Loucy (cell line): ENCODE measurements at regions not wholly inside any gene's neighbourhood (a gene's known extent, or its start where the extent isn't known, plus 50 kb on each side); places are given as distances from the start of the nearest gene placed in this dataset.

Experiments used
- H2AFZ ChIP-seq: fragments of 200-600 bp; sonication (generic); 2 replicates; pipeline ENCODE4 v1.6.0; 2016; ENCODE audit warnings: antibody characterized with exemption, mild to moderate bottlenecking, low read length, moderate library complexity
- H3F3A ChIP-seq: fragments of 200-600 bp; 2 replicates; pipeline ENCODE4 v1.6.0; 2016; ENCODE audit warnings: antibody characterized with exemption, low read depth, mild to moderate bottlenecking
- H3K27me3 ChIP-seq: fragments of 200-600 bp; sonication (generic); 2 replicates; pipeline ENCODE4 v1.6.1; 2014; ENCODE audit warnings: low read length, mild to moderate bottlenecking; ENCODE audit not compliant: insufficient read depth, poor library complexity, severe bottlenecking
- H3K36me3 ChIP-seq: fragments of 200-600 bp; sonication (generic); 2 replicates; pipeline ENCODE4 v1.6.1; 2016; ENCODE audit warnings: low read length; ENCODE audit not compliant: insufficient read depth
- H3K4me1 ChIP-seq: fragments of 200-600 bp; sonication (generic); 2 replicates; pipeline ENCODE4 v1.5.1; 2014; ENCODE audit warnings: low read length, mild to moderate bottlenecking; ENCODE audit not compliant: insufficient read depth, poor library complexity, severe bottlenecking
- H3K4me2 ChIP-seq: fragments of 200-600 bp; sonication (generic); 2 replicates; pipeline ENCODE4 v1.6.0; 2014; ENCODE audit warnings: antibody characterized with exemption, low read length, low read depth, mild to moderate bottlenecking; ENCODE audit not compliant: poor library complexity, severe bottlenecking
- H3K4me3 ChIP-seq: fragments of 200-600 bp; sonication (generic); 2 replicates; pipeline ENCODE4 v1.5.1; 2014; ENCODE audit warnings: low read length, mild to moderate bottlenecking, mixed read lengths; ENCODE audit not compliant: poor library complexity, severe bottlenecking
- H3K79me2 ChIP-seq: fragments of 200-600 bp; sonication (generic); 2 replicates; pipeline ENCODE4 v1.6.1; 2014; ENCODE audit warnings: low read length; ENCODE audit not compliant: insufficient read depth
- H3K9ac ChIP-seq: fragments of 200-600 bp; sonication (generic); 2 replicates; pipeline ENCODE4 v1.6.0; 2014; ENCODE audit warnings: mild to moderate bottlenecking, low read depth, low read length, moderate library complexity; ENCODE audit not compliant: poor library complexity, severe bottlenecking
- H3K9me2 ChIP-seq: fragments of 200-600 bp; sonication (generic); replicated peaks from 2 replicates; pipeline ENCODE4 v1.6.1; 2016; ENCODE audit warnings: low read depth, low read length, mixed read lengths
- H3K9me3 ChIP-seq: fragments of 200-600 bp; sonication (generic); 2 replicates; pipeline ENCODE4 v1.6.1; 2014; ENCODE audit warnings: mild to moderate bottlenecking, antibody characterized with exemption, low read length, low read depth; ENCODE audit not compliant: insufficient read depth
- H4K20me1 ChIP-seq: fragments of 200-600 bp; sonication (generic); 2 replicates; pipeline ENCODE4 v1.6.0; 2014; ENCODE audit warnings: antibody characterized with exemption, low read length, mild to moderate bottlenecking; ENCODE audit not compliant: insufficient read depth, poor library complexity, severe bottlenecking
- CTCF ChIP-seq: fragments of 200-600 bp; sonication (generic); conservative IDR thresholded peaks from 2 replicates; pipeline ENCODE4 v1.5.1; 2014; ENCODE audit warnings: mild to moderate bottlenecking, antibody characterized with exemption, low read length
- EZH2phosphoT487 ChIP-seq: fragments of 200-600 bp; IDR thresholded peaks from 2 replicates; pipeline ENCODE4 v1.6.1; 2018; ENCODE audit warnings: antibody characterized with exemption, mild to moderate bottlenecking, moderate library complexity, borderline replicate concordance

DNA sequence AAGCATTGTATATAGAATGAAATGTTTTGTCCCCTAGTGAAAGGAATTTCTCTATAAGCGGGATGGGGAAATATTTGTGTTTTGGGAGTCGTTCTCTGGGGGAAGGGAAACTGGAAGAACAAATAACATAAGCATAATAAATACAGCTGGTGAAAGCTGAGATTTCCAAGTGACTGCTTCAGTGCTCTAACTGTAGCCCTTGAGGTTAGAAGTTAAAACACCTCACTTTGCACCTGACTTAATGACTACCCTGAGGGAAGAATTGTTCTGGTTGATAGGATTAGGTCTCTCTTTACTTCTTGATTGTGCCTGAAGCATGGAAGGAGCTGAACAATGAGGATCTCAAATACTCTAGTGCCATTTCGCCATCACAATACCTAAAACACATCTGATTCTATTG lies 307.4 kb downstream of the MAN2A1 start:
- H3F3A ChIP-seq, result no peaks in the 10 kb centered on the region
- H3K79me2 ChIP-seq, result no peaks in the 10 kb centered on the region
- H3K36me3 ChIP-seq, result no peaks in the 10 kb centered on the region
- H3K9me2 ChIP-seq, result no peaks in the 10 kb centered on the region
- H3K4me3 ChIP-seq, result no peak overlapping the region
- H3K4me2 ChIP-seq, result no peak overlapping the region
- TF ChIP-seq EZH2phosphoT487 (no peak), CTCF (no peak)
- no peaks in the 10 kb centered on the region for H3K4me1 ChIP-seq
- no peak overlapping the region for H2AFZ ChIP-seq
- no peaks in the 10 kb centered on the region for H3K9me3 ChIP-seq
- H3K9ac ChIP-seq, result no peak overlapping the region
- H3K27me3 ChIP-seq, result no peaks in the 10 kb centered on the region
- H4K20me1 ChIP-seq, result no peaks in the 10 kb centered on the region

DNA sequence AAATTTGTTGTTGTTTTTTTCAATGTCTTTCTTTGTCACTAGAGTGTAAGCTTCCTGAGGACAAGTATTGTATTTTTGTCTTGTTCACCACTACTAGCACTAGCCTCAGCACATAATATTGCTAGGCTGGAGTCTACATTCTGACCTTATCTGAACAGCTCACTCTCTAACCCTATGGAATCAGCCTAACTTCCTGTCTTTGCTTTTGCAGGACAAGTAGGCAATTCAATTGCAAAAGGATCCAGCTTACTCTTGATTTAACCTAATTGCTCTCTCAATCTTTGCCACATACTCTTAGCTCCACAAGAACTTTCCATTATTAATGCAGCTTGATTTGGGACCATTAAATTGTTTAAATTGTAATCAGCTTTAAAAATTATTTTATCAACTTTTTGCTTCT lies 308.5 kb downstream of the MAN2A1 start:
- H3K79me2 ChIP-seq, result no peaks in the 10 kb centered on the region
- H3K9ac ChIP-seq, result no peak overlapping the region
- no peaks in the 10 kb centered on the region for H3K27me3 ChIP-seq
- H3K9me3 ChIP-seq, result no peaks in the 10 kb centered on the region
- no peak for TF ChIP-seq CTCF
- TF ChIP-seq EZH2phosphoT487, result no peak
- H3K9me2 ChIP-seq, result no peaks in the 10 kb centered on the region
- no peak overlapping the region for H3K4me3 ChIP-seq
- no peaks in the 10 kb centered on the region for H3K36me3 ChIP-seq
- no peaks in the 10 kb centered on the region for H3K4me1 ChIP-seq
- H4K20me1 ChIP-seq, result no peaks in the 10 kb centered on the region
- H3F3A ChIP-seq, result no peaks in the 10 kb centered on the region
- H3K4me2 ChIP-seq, result no peak overlapping the region
- no peak overlapping the region for H2AFZ ChIP-seq

DNA sequence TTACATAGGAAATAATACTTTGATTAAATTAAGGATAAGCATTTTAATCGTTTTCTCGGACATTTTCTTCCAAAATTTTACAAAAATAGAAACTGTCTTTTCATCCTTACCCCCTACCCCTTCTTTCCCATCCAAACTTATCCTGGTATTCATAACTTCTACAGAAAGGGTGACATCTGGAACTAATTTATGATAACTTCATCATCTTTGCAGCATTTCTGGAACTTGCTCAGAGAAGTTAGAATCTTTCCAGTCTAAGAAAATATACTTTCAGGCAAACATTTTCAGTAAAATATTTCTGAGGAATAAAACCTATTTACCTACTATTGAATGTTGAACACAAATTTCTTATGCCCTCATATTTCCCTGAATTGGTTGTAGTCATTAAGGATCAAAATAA lies 309.0 kb downstream of the MAN2A1 start:
- TF ChIP-seq EZH2phosphoT487 (no peak), CTCF (no peak)
- Histone ChIP-seq H4K20me1 (no peaks in the 10 kb centered on the region), H2AFZ (no peak overlapping the region), H3K9me2 (no peaks in the 10 kb centered on the region), H3K4me1 (no peaks in the 10 kb centered on the region), H3K9ac (no peak overlapping the region), H3K79me2 (no peaks in the 10 kb centered on the region), H3K4me3 (no peak overlapping the region), H3F3A (no peaks in the 10 kb centered on the region), H3K9me3 (no peaks in the 10 kb centered on the region), H3K4me2 (no peak overlapping the region), H3K27me3 (no peaks in the 10 kb centered on the region), H3K36me3 (no peaks in the 10 kb centered on the region)
